Uterus (tissue), 3 donors: ENCODE measurements at regions not wholly inside any gene's neighbourhood (a gene's known extent, or its start where the extent isn't known, plus 50 kb on each side); places are given as distances from the start of the nearest gene placed in this dataset.

ENCODE experiments used
- DNase-seq, 2 donors: peaks; one replicate each; pipeline ENCODE4 v3.0.0-alpha.2; 2019 to 2020
- H3K27ac ChIP-seq, 2 donors: fragments of 200-600 bp; sonication (generic); 1 replicate in 1 of 2; 2 replicates in 1 of 2; pipeline ENCODE4 v1.5.1; 2016 to 2018
- H3K27me3 ChIP-seq, 2 donors: fragments of 200-600 bp; sonication (generic); one replicate each; pipeline ENCODE4 v1.5.1; 2018 to 2019; ENCODE audit warnings: control low read depth in 1 of 2
- H3K36me3 ChIP-seq, 2 donors: fragments of 200-600 bp; sonication (generic); one replicate each; pipeline ENCODE4 v1.5.1; 2019; ENCODE audit warnings: control low read depth in 1 of 2
- H3K4me1 ChIP-seq, 2 donors: fragments of 200-600 bp; sonication (generic); one replicate each; pipeline ENCODE4 v1.5.1; 2018 to 2019; ENCODE audit warnings: control low read depth in 1 of 2
- H3K4me3 ChIP-seq, 2 donors: fragments of 200-600 bp; sonication (generic); 1 replicate in 1 of 2; 2 replicates in 1 of 2; pipeline ENCODE4 v1.5.1; 2018 to 2019; ENCODE audit warnings: mild to moderate bottlenecking in 1 of 2
- H3K9me3 ChIP-seq, 2 donors: fragments of 200-600 bp; sonication (generic); one replicate each; pipeline ENCODE4 v1.5.1; 2019; ENCODE audit warnings: control low read depth in 1 of 2
- POLR2A ChIP-seq, 2 donors: fragments of 450-650 bp; IDR thresholded peaks; one replicate each; pipeline ENCODE4 v1.6.1; 2016; ENCODE audit warnings: antibody characterized with exemption in 2 of 2, mild to moderate bottlenecking in 1 of 2, moderate library complexity in 1 of 2
- intact Hi-C: fragments of 100-400 bp; cut with DNase I; formaldehyde crosslinking; loops from one replicate; pipeline ENCODE4 v1.15.1; 2023; ENCODE audit warnings: low total_unique reads
- TF ChIP-seq, protein P1 (sequence below), 4 experiments: fragments of 200-600 bp in 2 of 4; fragments of 450-650 bp in 2 of 4; sonication (generic) in 2 of 4; IDR thresholded peaks; one replicate each; pipeline ENCODE4 v1.5.1; 2016 to 2019; ENCODE audit warnings: antibody characterized with exemption in 4 of 4, mild to moderate bottlenecking in 2 of 4, moderate library complexity in 1 of 4
- donor health status: DM: yes; HTN: yes; CAD: no.

DNA sequence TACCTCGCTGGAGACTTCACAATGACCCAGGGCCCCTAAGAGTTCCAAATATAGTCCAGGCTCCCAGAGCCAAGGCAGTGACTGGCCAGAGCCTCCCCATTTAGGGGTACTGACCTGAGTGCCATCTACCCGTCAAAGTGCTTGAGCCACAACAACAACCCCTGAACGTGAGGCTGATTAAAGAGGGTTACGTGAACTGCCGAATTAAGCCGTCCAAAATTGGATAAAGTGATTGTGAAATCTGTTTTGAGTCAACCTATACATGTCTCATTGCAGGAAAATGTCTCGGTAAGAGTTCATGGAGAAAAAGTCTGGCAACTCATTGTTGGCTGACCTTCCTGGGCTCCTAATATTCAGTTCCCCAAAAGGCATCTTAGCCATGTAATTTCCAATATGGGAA is 116.3 kb downstream of the TTC32 start:
- intact Hi-C loops, result no loop called here
- H3K27ac ChIP-seq, result no peak overlapping the region
- no peaks in the 10 kb centered on the region for H3K9me3 ChIP-seq
- no peak for DNase-seq
- H3K27me3 ChIP-seq, result no peaks in the 10 kb centered on the region
- no peaks in the 10 kb centered on the region for H3K4me1 ChIP-seq
- TF ChIP-seq POLR2A (IDR thresholded peaks at IDR 0.05), result no peak
- TF ChIP-seq, protein P1, sequence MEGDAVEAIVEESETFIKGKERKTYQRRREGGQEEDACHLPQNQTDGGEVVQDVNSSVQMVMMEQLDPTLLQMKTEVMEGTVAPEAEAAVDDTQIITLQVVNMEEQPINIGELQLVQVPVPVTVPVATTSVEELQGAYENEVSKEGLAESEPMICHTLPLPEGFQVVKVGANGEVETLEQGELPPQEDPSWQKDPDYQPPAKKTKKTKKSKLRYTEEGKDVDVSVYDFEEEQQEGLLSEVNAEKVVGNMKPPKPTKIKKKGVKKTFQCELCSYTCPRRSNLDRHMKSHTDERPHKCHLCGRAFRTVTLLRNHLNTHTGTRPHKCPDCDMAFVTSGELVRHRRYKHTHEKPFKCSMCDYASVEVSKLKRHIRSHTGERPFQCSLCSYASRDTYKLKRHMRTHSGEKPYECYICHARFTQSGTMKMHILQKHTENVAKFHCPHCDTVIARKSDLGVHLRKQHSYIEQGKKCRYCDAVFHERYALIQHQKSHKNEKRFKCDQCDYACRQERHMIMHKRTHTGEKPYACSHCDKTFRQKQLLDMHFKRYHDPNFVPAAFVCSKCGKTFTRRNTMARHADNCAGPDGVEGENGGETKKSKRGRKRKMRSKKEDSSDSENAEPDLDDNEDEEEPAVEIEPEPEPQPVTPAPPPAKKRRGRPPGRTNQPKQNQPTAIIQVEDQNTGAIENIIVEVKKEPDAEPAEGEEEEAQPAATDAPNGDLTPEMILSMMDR (IDR thresholded peaks at IDR 0.05), result no peak
- no peak overlapping the region for H3K4me3 ChIP-seq
- H3K36me3 ChIP-seq, result no peaks in the 10 kb centered on the region

DNA sequence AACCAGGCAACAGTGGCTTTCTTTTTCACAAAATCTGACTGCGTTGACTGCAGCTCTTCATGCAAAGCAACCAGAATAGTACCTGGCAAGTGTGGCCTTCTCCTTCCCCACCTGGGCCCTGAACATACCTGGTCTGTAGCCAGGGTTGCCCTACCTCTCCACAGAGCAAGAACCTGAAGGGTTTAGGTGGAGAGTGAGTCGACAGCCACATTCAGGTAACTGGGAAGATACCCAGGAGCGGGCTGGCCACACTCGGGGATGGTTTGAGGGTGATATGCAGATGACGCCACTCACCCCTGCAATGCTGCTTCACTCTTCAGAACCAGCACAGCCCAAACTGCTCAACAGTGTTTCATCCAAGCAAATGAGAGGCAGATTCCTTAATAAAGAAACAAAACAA is 117.3 kb downstream of the TTC32 start:
- Histone ChIP-seq H3K36me3 (no peaks in the 10 kb centered on the region), H3K27ac (no peak overlapping the region), H3K27me3 (no peaks in the 10 kb centered on the region), H3K4me3 (no peak overlapping the region), H3K9me3 (no peaks in the 10 kb centered on the region), H3K4me1 (no peaks in the 10 kb centered on the region)
- intact Hi-C loops, result no loop called here
- no peak for TF ChIP-seq POLR2A (IDR thresholded peaks at IDR 0.05)
- TF ChIP-seq, protein P1 (IDR thresholded peaks at IDR 0.05), result no peak
- DNase-seq, result no peak

DNA sequence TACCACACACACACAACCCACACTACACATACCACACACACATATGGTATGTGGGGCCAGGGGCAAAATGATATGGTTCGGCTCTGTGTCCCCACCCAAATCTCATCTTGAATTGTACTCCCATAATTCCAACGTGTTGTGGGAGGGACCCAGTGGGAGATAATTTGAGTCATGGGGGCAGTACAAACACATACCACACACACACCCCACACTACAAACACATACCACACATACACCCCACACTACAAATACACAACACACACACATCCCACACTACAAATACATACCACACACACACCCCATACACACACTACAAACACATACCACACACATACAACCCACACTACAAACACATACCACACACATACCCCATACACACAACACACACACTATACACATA is 117.8 kb downstream of the TTC32 start:
- Histone ChIP-seq H3K27ac (no peak overlapping the region), H3K27me3 (no peaks in the 10 kb centered on the region), H3K36me3 (no peaks in the 10 kb centered on the region), H3K9me3 (no peaks in the 10 kb centered on the region), H3K4me1 (no peaks in the 10 kb centered on the region), H3K4me3 (no peak overlapping the region)
- intact Hi-C loops, result no loop called here
- DNase-seq, result no peak
- TF ChIP-seq, protein P1 (IDR thresholded peaks at IDR 0.05), result no peak
- no peak for TF ChIP-seq POLR2A (IDR thresholded peaks at IDR 0.05)

DNA sequence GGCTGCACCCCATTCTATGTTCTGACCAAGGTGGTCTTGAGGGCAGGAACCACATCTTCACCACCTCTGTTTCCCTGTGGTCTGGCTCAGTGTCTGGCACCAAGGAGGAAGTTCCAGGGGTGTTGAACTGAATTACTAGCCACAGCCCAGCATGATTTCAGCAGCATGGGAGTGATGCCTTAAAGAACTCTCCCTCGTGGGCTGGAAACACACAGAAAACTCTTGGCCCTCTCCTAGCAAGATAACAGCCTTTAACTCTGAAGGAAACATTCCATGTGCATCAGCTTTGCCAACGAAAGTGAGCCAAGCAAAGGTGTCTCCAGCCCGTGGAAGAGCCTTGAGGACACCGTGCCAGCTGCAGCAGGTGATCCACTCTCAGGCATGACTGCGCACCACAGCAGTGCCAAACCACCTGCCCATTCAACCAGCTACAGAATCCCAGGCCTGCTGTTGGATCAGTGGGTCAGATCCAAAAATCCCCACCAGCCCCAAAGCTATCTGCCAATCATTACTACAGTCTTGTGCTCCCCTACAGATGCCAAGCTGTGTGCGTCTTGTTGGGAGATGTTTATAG is 124.8 kb downstream of the TTC32 start:
- no peak overlapping the region for H3K27ac ChIP-seq
- no peak overlapping the region for H3K4me3 ChIP-seq
- no peak for DNase-seq
- H3K9me3 ChIP-seq, result no peaks in the 10 kb centered on the region
- intact Hi-C loops, result no loop called here
- no peaks in the 10 kb centered on the region for H3K36me3 ChIP-seq
- H3K27me3 ChIP-seq, result no peaks in the 10 kb centered on the region
- TF ChIP-seq, protein P1 (IDR thresholded peaks at IDR 0.05), result no peak
- no peak for TF ChIP-seq POLR2A (IDR thresholded peaks at IDR 0.05)
- H3K4me1 ChIP-seq, result peaks cover 0 to 3% of the 10 kb centered on the region in 2 donors

- intact Hi-C loops, result no loop called here
- Histone ChIP-seq H3K36me3 (no peaks in the 10 kb centered on the region), H3K4me3 (no peak overlapping the region), H3K27me3 (no peaks in the 10 kb centered on the region), H3K4me1 (peaks cover 0 to 3% of the 10 kb centered on the region in 2 donors), H3K9me3 (no peaks in the 10 kb centered on the region), H3K27ac (no peak overlapping the region)
- TF ChIP-seq, protein P1 (IDR thresholded peaks at IDR 0.05), result no peak
- TF ChIP-seq POLR2A (IDR thresholded peaks at IDR 0.05), result no peak
- DNase-seq, result no peak
Observed at GRCh38 chr2:19775838-19776237, 125.9 kb downstream of the TTC32 start.
